ENCODE measurements at regions not wholly inside any gene's neighbourhood (a gene's known extent, or its start where the extent isn't known, plus 50 kb on each side); places are given as distances from the start of the nearest gene placed in this dataset.

DNA sequence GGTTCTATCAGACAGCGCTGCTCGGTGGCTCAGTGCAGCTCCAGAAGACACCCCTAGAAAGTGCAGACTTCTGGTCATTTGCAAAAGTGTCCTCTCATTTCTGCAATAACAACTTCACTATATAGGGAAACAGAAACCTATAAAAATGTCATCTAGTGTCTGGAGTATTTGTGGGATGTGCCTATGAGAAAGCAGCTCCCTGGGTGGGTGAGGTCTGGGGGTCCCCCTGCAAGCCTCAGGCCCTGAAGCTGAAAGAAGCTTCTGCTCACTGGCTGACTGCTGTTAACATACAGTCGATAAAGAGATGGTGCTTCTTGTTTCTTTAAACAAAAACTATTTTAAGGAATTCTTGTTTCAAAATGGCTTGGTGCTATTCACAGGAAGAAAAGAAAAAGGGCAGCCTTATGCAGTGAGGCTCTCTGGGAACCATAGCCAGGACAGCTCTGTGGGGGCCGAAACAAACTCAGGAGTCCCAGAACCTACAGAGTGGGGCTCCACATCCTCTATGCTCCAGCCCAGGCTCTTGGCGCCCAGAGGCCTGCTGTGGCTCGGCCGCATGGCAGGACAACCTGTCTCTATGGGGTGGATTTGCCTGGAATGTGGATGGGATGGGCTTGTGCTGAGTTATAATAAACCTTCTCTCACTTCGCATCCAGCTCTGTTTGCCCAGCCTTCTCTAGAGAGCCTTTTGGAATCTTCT lies 109.7 kb downstream of the BANF2 start:
- TF ChIP-seq, protein P1, sequence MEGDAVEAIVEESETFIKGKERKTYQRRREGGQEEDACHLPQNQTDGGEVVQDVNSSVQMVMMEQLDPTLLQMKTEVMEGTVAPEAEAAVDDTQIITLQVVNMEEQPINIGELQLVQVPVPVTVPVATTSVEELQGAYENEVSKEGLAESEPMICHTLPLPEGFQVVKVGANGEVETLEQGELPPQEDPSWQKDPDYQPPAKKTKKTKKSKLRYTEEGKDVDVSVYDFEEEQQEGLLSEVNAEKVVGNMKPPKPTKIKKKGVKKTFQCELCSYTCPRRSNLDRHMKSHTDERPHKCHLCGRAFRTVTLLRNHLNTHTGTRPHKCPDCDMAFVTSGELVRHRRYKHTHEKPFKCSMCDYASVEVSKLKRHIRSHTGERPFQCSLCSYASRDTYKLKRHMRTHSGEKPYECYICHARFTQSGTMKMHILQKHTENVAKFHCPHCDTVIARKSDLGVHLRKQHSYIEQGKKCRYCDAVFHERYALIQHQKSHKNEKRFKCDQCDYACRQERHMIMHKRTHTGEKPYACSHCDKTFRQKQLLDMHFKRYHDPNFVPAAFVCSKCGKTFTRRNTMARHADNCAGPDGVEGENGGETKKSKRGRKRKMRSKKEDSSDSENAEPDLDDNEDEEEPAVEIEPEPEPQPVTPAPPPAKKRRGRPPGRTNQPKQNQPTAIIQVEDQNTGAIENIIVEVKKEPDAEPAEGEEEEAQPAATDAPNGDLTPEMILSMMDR (IDR thresholded peaks at IDR 0.05), result no peak
- no peak for TF ChIP-seq POLR2A (IDR thresholded peaks at IDR 0.05)
